ENCODE measurements at regions not wholly inside any gene's neighbourhood (a gene's known extent, or its start where the extent isn't known, plus 50 kb on each side); places are given as distances from the start of the nearest gene placed in this dataset.

DNA sequence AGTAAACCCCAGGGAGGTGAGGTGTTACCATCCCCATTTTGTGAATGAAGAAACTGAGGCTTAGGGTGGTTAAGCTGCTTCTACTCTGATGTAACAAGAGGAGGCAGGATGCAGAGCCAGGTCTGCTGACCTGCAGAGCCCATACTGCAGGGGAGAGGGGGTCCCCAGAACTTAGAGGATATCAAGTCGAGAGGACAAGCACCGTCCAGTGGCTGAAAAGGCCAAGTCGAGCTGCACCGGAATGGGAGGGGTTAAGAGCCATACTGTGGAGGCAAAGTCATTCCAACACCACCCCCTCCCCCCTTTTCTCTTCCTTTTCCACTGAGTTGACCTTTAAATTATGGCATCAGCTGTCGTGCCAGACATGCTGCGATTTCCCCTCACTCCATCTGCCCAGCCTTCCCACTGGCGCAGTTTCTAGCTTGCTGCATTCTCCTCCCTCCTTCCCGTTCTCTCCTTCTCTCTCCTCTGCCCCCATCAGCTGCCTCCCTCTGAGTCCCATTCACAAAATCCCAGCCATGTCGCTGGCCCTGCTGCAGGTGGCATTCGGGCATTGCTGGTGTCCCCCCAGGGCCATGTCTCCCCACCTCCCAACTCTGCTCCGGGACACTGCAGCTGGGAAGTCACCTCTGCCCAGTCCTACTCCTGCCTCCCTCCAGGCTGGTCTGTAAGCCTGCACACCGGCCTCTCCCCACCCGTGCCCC lies 346.9 kb downstream of the DYSF start:
- Mint-ChIP-seq H3K9me3 (no peaks in the 10 kb centered on the region), H3K27me3 (ENCODE audit: low read depth, poor library complexity) (peaks cover 47% of the 10 kb centered on the region), H3K4me3 (peak overlapping the region; percentile 21), H3K27ac (no peak overlapping the region), H3K36me3 (ENCODE audit: low read depth) (no peaks in the 10 kb centered on the region), H3K4me1 (peaks cover 22% of the 10 kb centered on the region)
- no peak for DNase-seq
- no peak for TF ChIP-seq CTCF (IDR thresholded peaks at IDR 0.05)

DNA sequence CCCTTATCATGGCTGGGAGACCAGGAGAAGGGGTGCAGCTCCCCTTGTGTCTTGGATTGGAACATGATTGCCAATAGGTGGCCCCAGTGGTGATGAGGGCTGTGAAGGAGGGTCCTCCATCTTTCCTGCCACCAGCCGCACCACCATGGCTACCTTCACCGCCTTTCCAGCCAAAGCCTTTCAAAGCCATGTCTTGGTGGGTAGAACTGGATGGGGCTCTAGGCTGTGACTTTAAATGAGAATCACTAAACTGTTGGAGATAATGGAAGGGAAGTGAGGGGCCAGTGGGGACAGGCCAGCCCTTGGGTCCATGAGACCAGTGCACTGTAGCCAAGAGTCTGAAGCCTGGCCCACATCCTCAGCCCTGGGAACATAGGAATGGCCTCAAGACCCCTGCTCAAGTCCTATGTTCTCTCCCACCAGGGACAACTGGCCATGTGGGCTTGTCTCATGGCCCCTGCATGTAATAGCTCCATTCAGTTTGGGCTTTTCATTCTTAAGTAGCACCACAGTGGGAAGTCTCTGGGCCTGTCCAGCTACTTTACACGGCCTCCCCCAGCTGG lies 345.7 kb downstream of the DYSF start:
- no peak for TF ChIP-seq CTCF (IDR thresholded peaks at IDR 0.05)
- Mint-ChIP-seq H3K27ac (no peak overlapping the region), H3K36me3 (ENCODE audit: low read depth) (no peaks in the 10 kb centered on the region), H3K4me1 (peaks cover 25% of the 10 kb centered on the region), H3K9me3 (no peaks in the 10 kb centered on the region), H3K27me3 (ENCODE audit: low read depth, poor library complexity) (peaks cover 46% of the 10 kb centered on the region), H3K4me3 (no peak overlapping the region)
- DNase-seq: no peak

GRCh38 chr2:71798266-71799012 lies 345.1 kb downstream of the DYSF start:
- DNase-seq: peak; percentile 71
- peaks cover 29% of the 10 kb centered on the region for H3K4me1 Mint-ChIP-seq
- no peak overlapping the region for H3K27ac Mint-ChIP-seq
- no peak overlapping the region for H3K4me3 Mint-ChIP-seq
- no peaks in the 10 kb centered on the region for H3K36me3 Mint-ChIP-seq (ENCODE audit: low read depth)
- TF ChIP-seq CTCF (IDR thresholded peaks at IDR 0.05): peak; percentile 84
- H3K27me3 Mint-ChIP-seq (ENCODE audit: low read depth, poor library complexity): peaks cover 43% of the 10 kb centered on the region
- no peaks in the 10 kb centered on the region for H3K9me3 Mint-ChIP-seq

- no peak for TF ChIP-seq CTCF (IDR thresholded peaks at IDR 0.05)
- DNase-seq: no peak
- H3K27ac Mint-ChIP-seq: no peak overlapping the region
- peaks cover 48% of the 10 kb centered on the region for H3K27me3 Mint-ChIP-seq (ENCODE audit: low read depth, poor library complexity)
- no peaks in the 10 kb centered on the region for H3K9me3 Mint-ChIP-seq
- H3K36me3 Mint-ChIP-seq (ENCODE audit: low read depth): no peaks in the 10 kb centered on the region
- H3K4me3 Mint-ChIP-seq: no peak overlapping the region
- peaks cover 29% of the 10 kb centered on the region for H3K4me1 Mint-ChIP-seq
These were observed 343.9 kb downstream of the DYSF start for GRCh38 chr2:71797035-71797810.

DNA sequence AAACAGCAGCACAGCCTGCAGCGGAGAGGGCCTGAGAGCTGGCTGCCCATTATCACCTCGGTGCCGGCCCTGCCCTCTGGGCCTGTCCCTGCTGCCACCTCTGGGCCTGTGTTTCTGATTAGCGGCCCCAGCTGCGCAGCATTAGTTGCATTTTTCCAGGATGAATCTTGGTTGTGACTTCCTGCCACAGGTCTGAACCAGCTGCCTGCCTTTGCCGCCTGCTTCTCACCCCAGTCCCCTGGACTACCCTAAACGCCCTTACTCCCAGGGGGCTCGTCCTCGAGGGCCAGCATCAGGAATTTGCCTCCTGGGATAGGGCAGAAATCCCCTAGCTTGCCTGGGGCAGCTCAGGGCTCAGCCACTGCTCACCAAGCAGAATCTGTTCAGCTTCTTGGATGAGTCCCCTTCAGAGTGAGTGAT lies 342.8 kb downstream of the DYSF start:
- Mint-ChIP-seq H3K4me1 (peaks cover 29% of the 10 kb centered on the region), H3K36me3 (ENCODE audit: low read depth) (no peaks in the 10 kb centered on the region), H3K4me3 (no peak overlapping the region), H3K9me3 (no peaks in the 10 kb centered on the region), H3K27ac (no peak overlapping the region), H3K27me3 (ENCODE audit: low read depth, poor library complexity) (peaks cover 49% of the 10 kb centered on the region)
- no peak for DNase-seq
- no peak for TF ChIP-seq CTCF (IDR thresholded peaks at IDR 0.05)

Data from nephron progenitor cell (in vitro differentiated cells).